ENCODE measurements at regions not wholly inside any gene's neighbourhood (a gene's known extent, or its start where the extent isn't known, plus 50 kb on each side); places are given as distances from the start of the nearest gene placed in this dataset.

DNA sequence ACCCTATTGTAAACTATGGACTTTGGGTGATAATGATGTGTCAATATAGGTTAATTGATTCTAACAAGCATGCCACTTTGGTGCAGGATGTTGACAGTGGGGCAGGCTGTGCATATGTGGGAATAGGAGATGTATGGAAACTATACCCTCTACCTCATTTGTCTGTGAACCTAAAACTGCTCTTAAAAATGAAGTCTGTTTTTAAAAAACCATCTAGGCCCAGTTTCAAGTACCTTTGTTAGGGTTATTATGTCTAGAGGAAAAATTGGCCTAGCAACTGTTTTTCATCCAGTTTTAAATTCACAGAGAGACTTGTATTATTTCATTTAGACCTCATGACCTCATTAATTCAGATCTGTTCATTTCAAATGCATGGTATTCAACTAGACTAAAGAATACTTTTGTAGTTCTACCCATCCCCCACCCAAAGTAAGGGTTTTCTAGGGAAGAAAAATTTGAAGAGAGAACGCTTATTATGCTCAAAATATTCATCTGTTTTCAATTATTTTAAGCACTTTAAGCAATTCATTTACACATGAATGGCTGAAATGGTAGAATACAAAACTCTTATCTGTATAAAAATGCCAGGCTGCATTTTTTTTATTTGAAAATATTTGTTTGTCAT, 1781.9 kb upstream of the MIR17HG start:
- TF ChIP-seq CTCF (IDR thresholded peaks at IDR 0.05; ENCODE audit: low read depth, low read length, missing input control) (no peak), SP1 (IDR thresholded peaks at IDR 0.05) (no peak), YY1 (IDR thresholded peaks at IDR 0.05) (no peak), RAD21 (IDR thresholded peaks at IDR 0.05) (no peak), REST (IDR thresholded peaks at IDR 0.05) (no peak), GABPA (IDR thresholded peaks at IDR 0.05 in 1 of 2, conservative IDR thresholded peaks at IDR 0.05 in 1 of 2) (no peak), EGR1 (IDR thresholded peaks at IDR 0.05; ENCODE audit: low read depth in 2 of 2) (no peak), ZBTB33 (IDR thresholded peaks at IDR 0.05) (no peak), FOXA2 (IDR thresholded peaks at IDR 0.05) (no peak)

Measured in liver (tissue), 3 donors.